ENCODE measurements at regions not wholly inside any gene's neighbourhood (a gene's known extent, or its start where the extent isn't known, plus 50 kb on each side); places are given as distances from the start of the nearest gene placed in this dataset.
A peak's percentile ranks its signal among the peaks of the same experiment; 100 is the strongest.

GRCh38 chr3:194265996-194266964 lies 84.8 kb downstream of the CPN2 start:
- DNase-seq (ENCODE audit: low read depth), result no peak

DNA sequence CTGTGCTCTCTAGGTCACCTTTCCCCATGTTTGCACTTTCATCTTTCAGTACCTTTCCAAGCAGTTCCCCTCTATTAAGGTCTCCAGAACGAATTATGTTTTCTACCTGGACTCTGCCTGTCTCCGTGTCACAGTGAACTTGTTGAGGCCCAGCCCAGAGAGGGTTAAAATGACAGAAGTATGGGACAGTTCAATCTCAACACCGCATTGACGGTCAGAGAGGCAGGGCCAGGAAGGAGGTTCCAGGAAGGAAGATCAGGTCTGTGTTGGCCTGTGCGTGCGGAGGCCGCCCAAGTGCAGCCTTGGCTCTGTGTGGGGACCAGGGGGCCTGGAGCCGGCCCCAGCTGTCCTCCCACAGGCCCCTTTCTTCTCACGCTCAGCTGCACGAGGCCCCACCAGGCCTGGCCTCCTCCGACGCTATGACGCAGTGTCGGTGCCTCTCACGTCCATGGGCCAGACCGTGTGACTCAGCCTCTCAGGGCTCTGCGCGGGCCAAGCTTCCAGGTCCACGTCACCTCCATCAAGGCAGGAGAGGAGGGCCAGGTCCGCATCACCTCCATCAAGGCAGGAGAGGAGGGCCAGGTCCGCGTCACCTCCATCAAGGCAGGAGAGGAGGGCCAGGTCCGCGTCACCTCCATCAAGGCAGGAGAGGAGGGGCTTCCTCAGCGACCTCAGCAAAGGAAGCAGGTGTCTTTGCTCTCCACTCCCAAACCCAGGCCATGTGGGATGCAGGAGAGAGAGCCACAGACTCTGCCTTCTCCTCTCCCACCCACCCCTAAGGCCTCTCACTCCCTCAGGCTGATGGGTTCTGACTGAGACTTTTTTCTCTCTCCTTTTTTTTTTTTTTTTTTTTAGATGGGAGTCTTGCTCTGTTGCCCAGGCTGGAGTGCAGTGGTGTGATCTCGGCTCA lies 83.1 kb downstream of the CPN2 start:
- no peak for DNase-seq (ENCODE audit: low read depth)

GRCh38 chr3:194268654-194269512 lies 82.2 kb downstream of the CPN2 start:
- DNase-seq (ENCODE audit: low read depth), result no peak

GRCh38 chr3:194269610-194270145 lies 81.5 kb downstream of the CPN2 start:
- peak; percentile 71 for DNase-seq (ENCODE audit: low read depth)

GRCh38 chr3:194270627-194271459 lies 80.3 kb downstream of the CPN2 start:
- peak; percentile 84 for DNase-seq (ENCODE audit: low read depth)

DNA sequence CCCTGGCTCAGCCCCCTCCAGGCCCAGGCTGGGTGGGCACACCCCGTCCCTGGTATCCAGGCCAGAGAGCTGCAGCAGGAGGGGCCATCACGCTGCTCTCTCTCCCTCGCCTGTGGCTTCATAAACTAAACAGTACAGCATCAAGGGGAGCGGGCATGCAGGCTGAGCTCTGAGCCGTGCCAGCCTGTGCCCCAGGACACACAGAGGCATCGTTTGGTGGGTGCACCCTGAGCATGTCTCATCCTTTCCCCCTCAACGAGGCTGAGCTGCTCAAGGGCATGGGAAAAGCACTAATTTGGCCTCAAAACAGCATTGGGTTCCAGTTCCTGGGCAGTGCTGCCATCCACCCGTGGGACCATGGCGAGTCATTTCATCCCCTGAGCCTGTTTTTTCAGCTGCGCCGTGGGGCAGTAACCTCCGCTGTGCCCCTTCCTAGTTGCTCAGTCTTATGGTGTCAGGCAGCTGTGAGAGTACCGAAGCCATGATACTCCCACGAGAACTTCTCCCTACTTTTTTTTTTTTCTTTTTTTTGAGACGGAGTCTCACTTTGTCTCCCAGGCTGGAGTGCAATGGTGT lies 79.6 kb downstream of the CPN2 start:
- peak; percentile 35 for DNase-seq (ENCODE audit: low read depth)

DNA sequence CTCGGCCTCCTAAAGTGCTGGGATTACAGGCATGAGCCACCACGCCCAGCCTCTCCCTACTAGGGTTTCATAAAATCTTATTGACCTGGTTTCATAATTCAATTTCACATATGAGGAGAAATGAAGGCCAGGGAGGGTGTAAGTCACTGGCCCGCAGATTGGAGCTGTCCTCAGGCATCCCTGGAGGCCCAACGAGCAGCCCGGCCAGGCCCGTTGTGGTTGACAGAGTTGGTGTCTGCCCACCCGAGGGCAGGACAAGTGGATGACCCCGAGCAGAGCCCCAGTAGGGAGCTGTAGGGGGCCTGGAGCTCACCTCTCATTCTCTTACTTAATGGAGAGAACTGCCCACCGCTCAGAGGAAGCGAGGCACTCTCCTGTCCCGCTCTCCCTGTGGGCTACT lies 78.9 kb downstream of the CPN2 start:
- DNase-seq (ENCODE audit: low read depth), result no peak

- DNase-seq (ENCODE audit: low read depth), result no peak
These were observed 78.0 kb downstream of the CPN2 start for GRCh38 chr3:194272861-194273742.

- DNase-seq (ENCODE audit: low read depth), result no peak
These were observed 77.3 kb downstream of the CPN2 start for GRCh38 chr3:194273743-194274310.

- peak; percentile 63 for DNase-seq (ENCODE audit: low read depth)
These were observed 76.6 kb downstream of the CPN2 start for GRCh38 chr3:194274424-194275085.

DNA sequence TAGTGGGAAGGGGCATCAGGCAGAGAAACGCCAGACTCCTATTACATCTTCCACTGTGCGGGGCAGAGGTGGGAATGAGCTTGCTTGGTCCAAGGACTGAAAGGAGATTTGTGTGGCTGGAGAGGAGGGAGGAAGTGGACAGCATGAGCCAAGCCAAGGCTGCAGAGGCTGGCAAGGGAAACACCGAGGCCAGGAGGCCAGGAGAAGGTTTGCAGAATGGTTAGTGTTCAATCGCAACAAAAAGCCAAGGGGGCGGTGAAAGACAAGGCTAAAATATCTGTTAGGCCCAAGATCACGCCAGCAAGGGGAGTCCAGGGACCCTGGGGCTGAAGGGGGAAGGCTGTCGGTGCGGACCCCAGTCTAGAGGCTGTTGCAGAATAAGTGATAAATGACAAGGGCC lies 75.8 kb downstream of the CPN2 start:
- DNase-seq (ENCODE audit: low read depth), result peak; percentile 44

GRCh38 chr3:194275721-194276120 lies 75.4 kb downstream of the CPN2 start:
- DNase-seq (ENCODE audit: low read depth), result no peak

- no peak for DNase-seq (ENCODE audit: low read depth)
These were observed 74.4 kb downstream of the CPN2 start for GRCh38 chr3:194276768-194277103.

- peak; percentile 90 for DNase-seq (ENCODE audit: low read depth)
These were observed 73.9 kb downstream of the CPN2 start for GRCh38 chr3:194277104-194277785.

- DNase-seq (ENCODE audit: low read depth), result peak; percentile 68
These were observed 73.4 kb downstream of the CPN2 start for GRCh38 chr3:194277786-194278130.

DNA sequence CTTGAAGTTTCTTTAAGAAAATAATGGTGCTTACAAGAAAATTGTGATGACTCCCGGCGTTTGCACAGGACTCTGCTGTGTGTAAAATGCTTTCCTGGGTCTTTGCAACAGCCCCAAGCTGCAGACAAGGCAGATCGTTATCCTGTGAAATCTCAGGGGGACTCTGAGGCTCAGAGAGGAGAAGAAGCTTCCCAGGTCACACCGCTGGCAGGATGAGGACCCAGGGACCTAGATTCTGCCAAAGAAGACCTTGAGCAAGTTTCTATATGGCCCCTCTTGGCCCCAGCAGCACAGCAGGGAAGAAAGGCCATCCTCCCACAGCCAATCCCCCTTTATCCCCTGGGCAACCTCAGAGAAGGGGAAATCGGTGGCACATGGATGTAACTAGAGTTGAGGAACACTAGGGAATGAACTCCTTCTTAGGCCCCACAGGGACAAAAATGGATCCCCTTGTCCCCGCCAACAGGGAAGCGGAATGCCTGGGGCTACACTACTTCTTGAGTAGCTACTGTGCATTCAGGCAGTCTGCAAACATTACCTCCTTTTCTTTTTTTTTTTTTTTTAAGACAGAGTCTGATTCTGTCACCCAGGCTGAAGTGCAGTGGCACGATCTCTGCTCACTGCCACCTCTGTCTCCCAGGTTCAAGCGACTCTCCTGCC lies 72.8 kb downstream of the CPN2 start:
- DNase-seq (ENCODE audit: low read depth), result no peak

DNA sequence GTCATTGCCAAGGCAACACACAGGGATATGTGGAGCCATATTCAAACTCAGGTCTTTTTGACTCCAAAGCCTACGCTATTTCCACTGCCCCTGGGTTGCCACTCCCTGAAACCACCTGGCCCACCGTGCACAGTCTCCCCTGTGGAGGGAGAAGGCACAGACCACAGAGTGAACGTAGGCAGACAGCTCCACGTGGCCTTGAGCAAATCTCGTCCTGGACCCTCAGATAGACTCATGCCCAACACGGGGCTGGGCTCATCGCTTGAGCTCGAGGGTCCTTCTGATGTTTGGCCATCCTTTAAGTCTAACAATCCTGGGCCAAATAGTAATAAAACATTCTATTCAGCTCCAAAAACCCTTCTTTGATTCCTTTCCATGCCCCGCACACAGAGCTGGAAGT lies 72.0 kb downstream of the CPN2 start:
- no peak for DNase-seq (ENCODE audit: low read depth)
